Stimulated activated naive CD8-positive, alpha-beta T cell treated with anti-CD3 and anti-CD28 coated beads, Interleukin-15, amount 100 ng/mL, for 72 hours (primary cell): ENCODE measurements at regions not wholly inside any gene's neighbourhood (a gene's known extent, or its start where the extent isn't known, plus 50 kb on each side); places are given as distances from the start of the nearest gene placed in this dataset.
"Not testable (repeated sequence)": the region's sequence is repeated elsewhere in the genome, so short reads cannot be mapped to it uniquely, and the experiment has no call there.

ENCODE experiments used
- ATAC-seq: fragments of 150-1000 bp; cut with Tn5 transposase; 2 replicates; pipeline ENCODE4 v1.10.0; 2021; ENCODE audit warnings: mild to moderate bottlenecking, moderate library complexity
- DNase-seq, 2 donors: peaks; one replicate each; pipeline ENCODE4 v3.0.0; 2021 to 2022
- H3K27ac Mint-ChIP-seq, 2 donors: one replicate each; pipeline ENCODE4 v1.8.0; 2022; ENCODE audit warnings: mild to moderate bottlenecking in 2 of 2, mixed read lengths in 2 of 2, moderate library complexity in 2 of 2
- H3K27me3 Mint-ChIP-seq: one replicate; pipeline ENCODE4 v1.8.0; 2022; ENCODE audit warnings: mixed read lengths
- H3K4me1 Mint-ChIP-seq: one replicate; pipeline ENCODE4 v1.8.0; 2022; ENCODE audit warnings: mild to moderate bottlenecking, mixed read lengths
- H3K4me3 Mint-ChIP-seq, 2 donors: one replicate each; pipeline ENCODE4 v1.8.0; 2022; ENCODE audit warnings: mild to moderate bottlenecking in 2 of 2, mixed read lengths in 2 of 2, moderate library complexity in 1 of 2
- H3K9me3 Mint-ChIP-seq, 2 donors: one replicate each; pipeline ENCODE4 v1.8.0; 2022; ENCODE audit warnings: mixed read lengths in 2 of 2

DNA sequence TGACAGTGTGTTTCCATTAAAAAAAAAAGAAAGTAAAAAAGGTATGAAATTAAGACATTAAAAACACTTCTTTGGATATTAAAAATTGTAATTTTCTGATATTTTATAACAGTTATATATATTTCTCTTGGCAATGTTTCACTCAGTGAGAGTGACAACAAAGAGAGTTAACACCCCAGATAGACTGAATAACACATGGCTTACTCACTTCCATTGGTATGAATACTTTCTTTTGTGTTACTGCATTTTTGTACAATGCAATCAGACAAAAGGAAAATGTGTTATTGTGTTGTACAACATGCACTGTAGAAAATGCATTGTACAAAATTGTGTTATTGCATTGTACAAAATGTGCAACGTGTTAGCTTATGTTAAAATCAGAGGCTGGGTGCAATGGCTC lies 676.6 kb upstream of the AMELY start:
- H3K9me3 Mint-ChIP-seq, H3K4me3 Mint-ChIP-seq, H3K27me3 Mint-ChIP-seq, DNase-seq, H3K4me1 Mint-ChIP-seq, ATAC-seq, H3K27ac Mint-ChIP-seq: not testable (repeated sequence)

DNA sequence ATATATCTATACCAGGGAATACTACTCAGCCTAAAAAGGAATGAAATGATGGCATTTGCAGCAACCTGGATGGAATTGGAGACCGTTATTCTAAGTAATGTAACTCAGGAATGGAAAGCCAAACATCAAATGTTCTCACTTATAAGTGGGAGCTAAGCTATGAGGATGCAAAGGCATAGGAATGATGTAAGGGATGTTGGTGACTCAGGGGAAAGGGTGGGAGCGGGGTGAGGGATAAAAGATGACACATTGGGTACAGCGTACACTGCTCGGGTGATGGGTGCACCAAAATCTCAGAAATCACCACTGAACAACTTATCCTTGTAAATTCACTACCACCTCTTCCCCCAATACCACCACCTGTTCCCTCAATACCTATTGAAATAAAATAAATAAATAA lies 651.0 kb upstream of the AMELY start:
- Mint-ChIP-seq H3K4me3 (no peak overlapping the region), H3K4me1 (no peaks in the 10 kb centered on the region), H3K9me3 (peaks cover 10 to 18% of the 10 kb centered on the region in 2 donors), H3K27ac (no peak overlapping the region), H3K27me3 (no peaks in the 10 kb centered on the region)
- ATAC-seq (no peak), DNase-seq (no peak)

DNA sequence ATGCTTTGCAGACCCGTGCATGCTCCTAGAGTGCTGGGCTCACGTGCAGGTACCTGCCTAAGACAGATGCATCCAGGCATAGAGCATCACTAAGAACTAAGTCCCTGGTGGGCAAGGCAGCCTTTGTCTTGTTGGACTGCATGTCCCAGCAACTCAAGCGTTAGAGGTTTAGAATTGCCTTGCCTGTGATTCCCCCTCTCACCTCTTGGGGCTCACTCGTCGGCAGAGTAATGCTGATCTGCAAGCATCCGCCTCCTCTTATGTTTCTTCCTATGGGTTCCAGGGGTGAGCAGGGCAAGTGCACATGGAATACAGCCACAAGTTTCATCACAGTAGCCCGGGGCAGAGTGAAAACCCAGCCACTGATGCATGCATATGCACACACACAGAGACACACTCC lies 646.1 kb upstream of the AMELY start:
- H3K4me1 Mint-ChIP-seq, result no peaks in the 10 kb centered on the region
- no peak for DNase-seq
- peaks cover 8 to 18% of the 10 kb centered on the region in 2 donors for H3K9me3 Mint-ChIP-seq
- H3K27me3 Mint-ChIP-seq, result peaks cover 10% of the 10 kb centered on the region
- no peak overlapping the region for H3K27ac Mint-ChIP-seq
- H3K4me3 Mint-ChIP-seq, result no peak overlapping the region
- no peak for ATAC-seq

DNA sequence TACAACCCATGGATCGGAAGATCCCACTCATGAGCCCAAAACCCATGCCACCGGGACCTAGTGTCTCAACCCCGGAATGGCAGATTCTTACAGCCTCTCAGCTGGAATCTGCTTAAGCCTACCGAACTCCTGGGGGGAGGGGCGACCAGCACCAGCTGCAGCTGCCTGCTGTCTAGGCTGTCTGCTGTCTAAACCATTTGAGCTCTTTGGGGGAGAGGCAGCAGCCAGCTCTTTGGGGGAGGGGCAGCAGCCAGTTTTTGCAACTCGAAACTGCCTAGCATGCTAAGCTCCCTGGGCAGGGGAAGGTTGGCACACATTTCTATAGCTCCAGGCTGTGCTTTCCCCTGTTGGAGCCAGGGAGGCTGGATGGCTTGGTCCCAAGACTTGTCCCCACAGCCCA lies 643.5 kb upstream of the AMELY start:
- no peak overlapping the region for H3K27ac Mint-ChIP-seq
- H3K4me1 Mint-ChIP-seq, result no peaks in the 10 kb centered on the region
- no peak for DNase-seq
- H3K27me3 Mint-ChIP-seq, result peaks cover 10% of the 10 kb centered on the region
- peaks cover 8 to 18% of the 10 kb centered on the region in 2 donors for H3K9me3 Mint-ChIP-seq
- no peak overlapping the region for H3K4me3 Mint-ChIP-seq
- ATAC-seq, result no peak

GRCh38 chrY:7545060-7545459 lies 633.5 kb upstream of the AMELY start:
- no peaks in the 10 kb centered on the region for H3K27me3 Mint-ChIP-seq
- ATAC-seq, result no peak
- peaks cover 0 to 5% of the 10 kb centered on the region in 2 donors for H3K9me3 Mint-ChIP-seq

GRCh38 chrY:7544172-7544770 lies 632.7 kb upstream of the AMELY start:
- H3K27me3 Mint-ChIP-seq, result no peaks in the 10 kb centered on the region
- H3K4me3 Mint-ChIP-seq, result no peak overlapping the region
- no peaks in the 10 kb centered on the region for H3K4me1 Mint-ChIP-seq
- peaks cover 0 to 5% of the 10 kb centered on the region in 2 donors for H3K9me3 Mint-ChIP-seq
- H3K27ac Mint-ChIP-seq, result no peak overlapping the region
- ATAC-seq (no peak), DNase-seq (no peak)

More at GRCh38 chrY:7545060-7545459, 633.5 kb upstream of the AMELY start:
- Mint-ChIP-seq H3K4me1 (no peaks in the 10 kb centered on the region), H3K27ac (no peak overlapping the region), H3K4me3 (no peak overlapping the region)
- no peak for DNase-seq

DNA sequence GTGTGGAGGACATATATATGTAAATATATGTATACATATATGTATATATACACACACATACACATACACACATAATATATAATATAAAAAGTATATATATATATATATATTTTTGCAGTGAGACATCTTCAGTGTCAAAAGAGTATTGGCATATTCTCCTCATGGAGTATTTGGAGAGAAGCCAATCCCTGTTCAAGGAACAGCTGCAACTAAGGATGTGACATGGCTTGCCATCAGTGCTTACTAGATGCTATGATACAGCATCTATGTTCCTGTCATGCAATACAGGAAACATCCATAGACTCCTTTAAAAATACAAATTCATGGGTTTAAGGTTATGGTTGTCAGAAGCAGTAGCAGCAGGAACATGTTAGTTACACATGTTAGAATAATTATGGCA lies 632.0 kb upstream of the AMELY start:
- Mint-ChIP-seq H3K27ac (no peak overlapping the region), H3K27me3 (no peaks in the 10 kb centered on the region), H3K4me1 (no peaks in the 10 kb centered on the region), H3K4me3 (no peak overlapping the region), H3K9me3 (peaks cover 0 to 5% of the 10 kb centered on the region in 2 donors)
- ATAC-seq, result no peak
- DNase-seq, result no peak

DNA sequence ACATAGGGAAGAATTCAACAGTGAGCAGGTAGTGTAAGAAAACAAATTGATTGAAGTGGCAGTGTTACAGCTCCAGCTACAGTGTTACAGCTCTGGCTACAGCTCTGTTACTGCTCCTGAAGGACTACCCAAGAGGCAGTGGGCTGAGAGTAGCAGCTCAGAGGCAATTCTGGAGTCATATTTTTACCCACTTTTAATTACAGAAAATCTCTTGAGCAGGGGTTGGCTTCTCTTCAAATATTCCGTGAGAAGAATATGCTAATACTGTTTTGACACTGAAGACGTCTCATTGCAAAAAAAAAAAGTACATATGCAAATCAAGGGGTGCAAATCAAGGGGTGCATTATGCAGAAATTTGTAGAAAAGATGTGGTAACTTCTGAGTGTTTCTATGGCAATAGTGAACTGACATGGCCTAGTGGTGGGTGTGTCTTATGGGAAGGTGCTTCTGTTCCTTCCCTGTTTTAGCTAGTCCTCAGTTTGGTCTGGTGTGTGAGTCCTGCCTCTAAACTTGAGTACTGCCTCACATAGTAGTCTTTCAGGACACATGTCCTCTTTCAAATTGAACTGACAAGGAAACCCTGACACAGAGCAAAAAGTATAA lies 630.8 kb upstream of the AMELY start:
- ATAC-seq, result no peak
- Mint-ChIP-seq H3K27ac (no peak overlapping the region), H3K4me1 (no peaks in the 10 kb centered on the region), H3K9me3 (peaks cover 0 to 5% of the 10 kb centered on the region in 2 donors), H3K27me3 (no peaks in the 10 kb centered on the region), H3K4me3 (no peak overlapping the region)
- DNase-seq, result no peak

GRCh38 chrY:7529396-7529795 lies 617.8 kb upstream of the AMELY start:
- ATAC-seq, result no peak
- peaks cover 16% of the 10 kb centered on the region for H3K27me3 Mint-ChIP-seq
- no peaks in the 10 kb centered on the region for H3K4me1 Mint-ChIP-seq
- DNase-seq, result no peak
- no peaks in the 10 kb centered on the region for H3K9me3 Mint-ChIP-seq
- no peak overlapping the region for H3K27ac Mint-ChIP-seq
- H3K4me3 Mint-ChIP-seq, result no peak overlapping the region

DNA sequence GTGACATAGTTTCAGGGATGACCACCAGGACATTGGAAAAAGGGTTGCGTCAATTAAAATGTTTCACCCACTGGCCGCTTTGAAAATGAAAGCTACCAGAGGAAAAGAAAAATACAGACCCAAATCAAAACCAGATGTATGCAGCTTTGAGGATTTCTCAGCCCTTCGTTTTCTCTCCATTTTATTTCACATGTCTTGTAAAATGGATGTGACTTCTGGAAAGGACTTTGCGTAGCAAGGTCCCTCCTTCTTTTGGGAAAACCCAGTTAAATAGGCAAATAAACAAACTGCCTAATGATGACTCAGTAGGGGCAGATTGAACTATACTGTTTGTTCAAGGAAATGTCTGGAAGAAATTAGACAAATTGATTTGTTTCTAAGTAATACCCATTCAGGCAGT lies 616.0 kb upstream of the AMELY start:
- H3K27ac Mint-ChIP-seq, H3K9me3 Mint-ChIP-seq, ATAC-seq, H3K4me3 Mint-ChIP-seq, DNase-seq, H3K4me1 Mint-ChIP-seq: not testable (repeated sequence)
- H3K27me3 Mint-ChIP-seq, result peaks cover 16% of the 10 kb centered on the region

- ATAC-seq (no peak), DNase-seq (no peak)
- Mint-ChIP-seq H3K27me3 (no peaks in the 10 kb centered on the region), H3K4me3 (no peak overlapping the region), H3K27ac (no peak overlapping the region), H3K9me3 (peaks cover 0 to 5% of the 10 kb centered on the region in 2 donors), H3K4me1 (no peaks in the 10 kb centered on the region)
These were observed 606.8 kb upstream of the AMELY start for GRCh38 chrY:7518387-7518786.

GRCh38 chrY:7516268-7516667 lies 604.7 kb upstream of the AMELY start:
- no peaks in the 10 kb centered on the region for H3K4me1 Mint-ChIP-seq
- DNase-seq (no peak), ATAC-seq (no peak)
- H3K9me3 Mint-ChIP-seq, result peaks cover 0 to 5% of the 10 kb centered on the region in 2 donors
- no peaks in the 10 kb centered on the region for H3K27me3 Mint-ChIP-seq
- H3K27ac Mint-ChIP-seq, result no peak overlapping the region
- H3K4me3 Mint-ChIP-seq, result no peak overlapping the region

- H3K9me3 Mint-ChIP-seq, result peaks cover 0 to 5% of the 10 kb centered on the region in 2 donors
- DNase-seq (no peak), ATAC-seq (no peak)
- no peaks in the 10 kb centered on the region for H3K4me1 Mint-ChIP-seq
- no peak overlapping the region for H3K27ac Mint-ChIP-seq
- H3K4me3 Mint-ChIP-seq, result no peak overlapping the region
- no peaks in the 10 kb centered on the region for H3K27me3 Mint-ChIP-seq
These were observed 604.3 kb upstream of the AMELY start for GRCh38 chrY:7515812-7516211.

DNA sequence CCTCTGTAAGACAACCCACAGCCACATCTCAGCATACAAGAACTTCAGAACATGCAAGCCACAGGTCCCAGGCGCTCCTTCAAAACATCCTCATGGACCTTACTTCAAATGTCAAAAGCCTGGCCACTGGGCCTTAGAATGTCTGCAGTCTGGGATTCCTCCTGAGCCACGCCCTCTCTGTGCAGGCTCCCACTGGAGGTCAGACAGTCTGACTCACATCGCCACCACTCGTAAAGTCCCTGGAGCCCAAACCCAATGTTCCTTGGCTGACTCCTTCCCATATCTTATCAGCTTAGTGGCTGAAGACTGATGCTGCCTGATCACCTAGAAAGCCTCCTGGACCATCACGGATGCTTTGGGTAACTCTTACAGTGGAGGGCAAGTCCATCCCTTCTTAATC lies 591.3 kb upstream of the AMELY start:
- Mint-ChIP-seq H3K27me3 (peaks cover 17% of the 10 kb centered on the region), H3K27ac (no peak overlapping the region), H3K4me1 (no peaks in the 10 kb centered on the region), H3K9me3 (peaks cover 8 to 26% of the 10 kb centered on the region in 2 donors), H3K4me3 (no peak overlapping the region)
- ATAC-seq (no peak), DNase-seq (no peak)

DNA sequence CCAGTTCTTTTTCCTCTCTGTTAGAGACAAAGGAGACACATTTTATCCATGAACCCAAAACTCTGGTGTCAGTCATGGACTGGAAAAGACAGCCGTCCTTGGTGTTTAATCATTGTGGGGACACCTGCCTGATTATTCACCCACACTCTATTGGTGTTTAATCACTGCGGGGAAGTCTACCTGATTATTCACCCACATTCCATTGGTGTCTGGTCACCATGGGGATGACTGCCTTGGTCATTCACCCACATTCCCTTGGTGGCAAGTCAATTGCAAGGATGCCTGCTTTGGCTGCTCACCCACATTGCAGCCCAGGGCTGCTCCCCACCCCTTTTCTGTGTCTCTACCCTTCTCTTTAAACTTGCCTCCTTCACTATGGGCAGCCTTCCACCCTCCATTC lies 589.7 kb upstream of the AMELY start:
- Mint-ChIP-seq H3K4me1 (no peaks in the 10 kb centered on the region), H3K9me3 (peaks cover 8 to 23% of the 10 kb centered on the region in 2 donors), H3K27me3 (peaks cover 22% of the 10 kb centered on the region), H3K4me3 (no peak overlapping the region), H3K27ac (no peak overlapping the region)
- DNase-seq, result no peak
- ATAC-seq, result no peak

GRCh38 chrY:7496001-7496400 lies 584.4 kb upstream of the AMELY start:
- Mint-ChIP-seq H3K27ac (no peak overlapping the region), H3K4me3 (no peak overlapping the region), H3K27me3 (peaks cover 16% of the 10 kb centered on the region), H3K9me3 (no peaks in the 10 kb centered on the region), H3K4me1 (no peaks in the 10 kb centered on the region)
- DNase-seq (no peak), ATAC-seq (no peak)
